ENCODE measurements at regions not wholly inside any gene's neighbourhood (a gene's known extent, or its start where the extent isn't known, plus 50 kb on each side); places are given as distances from the start of the nearest gene placed in this dataset.
"Not testable (repeated sequence)": the region's sequence is repeated elsewhere in the genome, so short reads cannot be mapped to it uniquely, and the experiment has no call there.

GRCh38 chr5:163934990-163935389 lies 429.6 kb downstream of the MAT2B start:
- DNase-seq (ENCODE audit: extremely low read depth, low read depth, low spot score) = not testable (repeated sequence)

GRCh38 chr5:163938595-163938994 lies 433.2 kb downstream of the MAT2B start:
- no peak for DNase-seq (ENCODE audit: extremely low read depth, low read depth, low spot score)

GRCh38 chr5:163941079-163941478 lies 435.7 kb downstream of the MAT2B start:
- DNase-seq (ENCODE audit: extremely low read depth, low read depth, low spot score) = no peak

- no peak for DNase-seq (ENCODE audit: extremely low read depth, low read depth, low spot score)
Measured at GRCh38 chr5:163943546-163943945, 438.1 kb downstream of the MAT2B start.

GRCh38 chr5:163944738-163945137 lies 439.3 kb downstream of the MAT2B start:
- no peak for DNase-seq (ENCODE audit: extremely low read depth, low read depth, low spot score)

- no peak for DNase-seq (ENCODE audit: extremely low read depth, low read depth, low spot score)
Measured at GRCh38 chr5:163947848-163948666, 442.6 kb downstream of the MAT2B start.

GRCh38 chr5:163950248-163950647 lies 444.8 kb downstream of the MAT2B start:
- DNase-seq (ENCODE audit: extremely low read depth, low read depth, low spot score) = no peak

- no peak for DNase-seq (ENCODE audit: extremely low read depth, low read depth, low spot score)
Measured at GRCh38 chr5:163951069-163951468, 445.6 kb downstream of the MAT2B start.

- DNase-seq (ENCODE audit: extremely low read depth, low read depth, low spot score) = no peak
Measured at GRCh38 chr5:163953901-163954300, 448.5 kb downstream of the MAT2B start.

GRCh38 chr5:163961230-163961629 lies 455.8 kb downstream of the MAT2B start:
- DNase-seq (ENCODE audit: extremely low read depth, low read depth, low spot score) = not testable (repeated sequence)

GRCh38 chr5:163963881-163964280 lies 458.5 kb downstream of the MAT2B start:
- no peak for DNase-seq (ENCODE audit: extremely low read depth, low read depth, low spot score)

GRCh38 chr5:163964671-163965070 lies 459.3 kb downstream of the MAT2B start:
- DNase-seq (ENCODE audit: extremely low read depth, low read depth, low spot score) = no peak

GRCh38 chr5:163967268-163967667 lies 461.8 kb downstream of the MAT2B start:
- DNase-seq (ENCODE audit: extremely low read depth, low read depth, low spot score) = no peak

- DNase-seq (ENCODE audit: extremely low read depth, low read depth, low spot score) = no peak
Measured at GRCh38 chr5:163968651-163969050, 463.2 kb downstream of the MAT2B start.

GRCh38 chr5:163976696-163977095 lies 471.3 kb downstream of the MAT2B start:
- DNase-seq (ENCODE audit: extremely low read depth, low read depth, low spot score) = peak; percentile 82

GRCh38 chr5:163978897-163979296 lies 473.5 kb downstream of the MAT2B start:
- no peak for DNase-seq (ENCODE audit: extremely low read depth, low read depth, low spot score)

GRCh38 chr5:163988566-163988965 lies 483.1 kb downstream of the MAT2B start:
- no peak for DNase-seq (ENCODE audit: extremely low read depth, low read depth, low spot score)

GRCh38 chr5:163993126-163993525 lies 487.7 kb downstream of the MAT2B start:
- no peak for DNase-seq (ENCODE audit: extremely low read depth, low read depth, low spot score)

GRCh38 chr5:163995206-163995605 lies 489.8 kb downstream of the MAT2B start:
- no peak for DNase-seq (ENCODE audit: extremely low read depth, low read depth, low spot score)

- DNase-seq (ENCODE audit: extremely low read depth, low read depth, low spot score) = no peak
Measured at GRCh38 chr5:163997965-163998364, 492.5 kb downstream of the MAT2B start.

- no peak for DNase-seq (ENCODE audit: extremely low read depth, low read depth, low spot score)
Measured at GRCh38 chr5:164000241-164000640, 494.8 kb downstream of the MAT2B start.

GRCh38 chr5:164000819-164001218 lies 495.4 kb downstream of the MAT2B start:
- no peak for DNase-seq (ENCODE audit: extremely low read depth, low read depth, low spot score)

GRCh38 chr5:164002214-164002613 lies 496.8 kb downstream of the MAT2B start:
- no peak for DNase-seq (ENCODE audit: extremely low read depth, low read depth, low spot score)
